LHCN-M2 (cell line): ENCODE measurements at regions not wholly inside any gene's neighbourhood (a gene's known extent, or its start where the extent isn't known, plus 50 kb on each side); places are given as distances from the start of the nearest gene placed in this dataset.

Source experiments
- DNase-seq: peaks from one replicate; pipeline ENCODE4 v3.0.0-alpha.2; 2012; ENCODE audit warnings: low read depth

- peak; percentile 59 for DNase-seq
Observed at GRCh38 chr6:141677598-141678211, 455.0 kb upstream of the GJE1 start.

GRCh38 chr6:141675957-141676356 is 456.8 kb upstream of the GJE1 start:
- peak; percentile 32 for DNase-seq

GRCh38 chr6:141669141-141669540 is 463.6 kb upstream of the GJE1 start:
- DNase-seq: no peak

GRCh38 chr6:141667580-141668309 is 465.0 kb upstream of the GJE1 start:
- DNase-seq: peak; percentile 45

DNA sequence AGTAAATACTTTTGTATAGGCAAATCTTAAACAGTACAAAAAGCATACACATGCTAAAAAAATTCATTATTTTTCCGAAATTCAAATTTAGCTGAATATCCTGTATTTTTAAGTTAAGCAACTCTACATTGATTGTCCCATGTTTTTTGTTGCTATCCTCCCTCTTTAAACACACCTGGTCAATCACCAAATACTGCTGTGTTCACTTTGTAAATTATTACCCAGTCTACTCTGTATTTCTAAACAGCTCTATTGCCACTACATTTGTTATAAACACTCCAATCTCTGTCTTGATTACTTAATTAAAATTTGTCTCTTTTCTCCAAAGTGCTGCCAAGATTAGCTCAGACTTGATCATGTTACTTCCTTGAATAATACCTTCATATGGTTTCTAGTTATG is 466.5 kb upstream of the GJE1 start:
- no peak for DNase-seq

GRCh38 chr6:141664744-141665143 is 468.0 kb upstream of the GJE1 start:
- DNase-seq: no peak

DNA sequence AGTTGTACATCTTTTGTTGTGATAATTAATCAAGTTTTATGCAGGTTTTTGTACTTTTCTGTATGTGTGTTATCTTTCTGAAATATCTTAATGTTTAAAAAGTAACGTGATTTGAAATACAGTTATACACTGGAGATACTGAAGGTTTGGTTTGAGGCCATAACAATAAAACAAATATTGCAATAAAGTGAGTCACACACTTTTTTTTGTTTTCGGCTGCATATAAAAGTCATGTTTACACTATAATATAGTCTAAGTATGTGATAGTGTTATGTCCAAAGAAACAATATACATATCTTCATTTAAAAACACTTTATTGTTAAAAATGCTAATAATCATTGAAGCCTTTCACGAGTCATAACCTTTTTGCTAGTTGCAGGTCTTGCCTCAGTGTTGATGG is 473.1 kb upstream of the GJE1 start:
- no peak for DNase-seq

- no peak for DNase-seq
Observed at GRCh38 chr6:141658696-141659095, 474.0 kb upstream of the GJE1 start.

- no peak for DNase-seq
Observed at GRCh38 chr6:141657812-141658211, 474.9 kb upstream of the GJE1 start.

- no peak for DNase-seq
Observed at GRCh38 chr6:141653590-141653989, 479.1 kb upstream of the GJE1 start.

DNA sequence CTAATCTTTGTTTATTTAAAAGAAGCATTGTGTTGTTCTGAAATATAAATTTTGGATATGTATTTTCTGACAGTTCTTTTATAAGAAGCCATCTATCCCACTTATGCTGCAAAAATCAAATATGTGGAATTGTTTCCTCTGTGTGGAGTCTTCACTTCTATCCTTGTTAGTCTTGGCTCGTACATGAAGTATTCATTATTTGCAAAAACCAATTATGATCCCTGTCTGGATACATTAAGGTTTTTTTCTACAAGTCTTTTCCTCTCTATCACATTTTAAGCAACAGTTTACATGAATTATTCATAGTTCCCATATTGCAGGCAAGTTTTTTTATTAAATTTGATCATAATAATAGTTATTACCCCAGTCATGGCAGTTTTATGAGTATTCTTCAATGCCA is 490.8 kb upstream of the GJE1 start:
- DNase-seq: no peak

- no peak for DNase-seq
Observed at GRCh38 chr6:141641406-141641805, 491.3 kb upstream of the GJE1 start.

DNA sequence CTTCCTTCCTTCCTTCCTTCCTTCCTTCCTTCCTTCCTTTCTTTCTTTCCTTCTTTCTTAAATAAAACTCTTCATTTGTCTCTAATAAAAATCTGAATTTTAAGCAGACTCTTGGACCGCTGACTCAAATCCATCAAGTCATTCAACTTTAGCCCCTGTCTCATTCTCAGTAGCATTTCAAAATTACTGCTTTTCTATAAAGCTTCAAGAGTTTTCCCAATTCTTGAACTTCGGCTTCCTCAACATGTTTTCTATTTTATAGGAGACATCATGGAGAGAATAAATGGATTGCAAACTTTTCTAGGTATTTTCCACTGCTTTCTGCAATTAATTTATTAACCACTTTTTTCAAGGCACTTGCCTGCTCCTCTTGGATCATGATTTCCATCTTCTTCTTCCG is 497.1 kb upstream of the GJE1 start:
- DNase-seq: no peak

- DNase-seq: no peak
Observed at GRCh38 chr6:141634269-141634668, 498.5 kb upstream of the GJE1 start.

DNA sequence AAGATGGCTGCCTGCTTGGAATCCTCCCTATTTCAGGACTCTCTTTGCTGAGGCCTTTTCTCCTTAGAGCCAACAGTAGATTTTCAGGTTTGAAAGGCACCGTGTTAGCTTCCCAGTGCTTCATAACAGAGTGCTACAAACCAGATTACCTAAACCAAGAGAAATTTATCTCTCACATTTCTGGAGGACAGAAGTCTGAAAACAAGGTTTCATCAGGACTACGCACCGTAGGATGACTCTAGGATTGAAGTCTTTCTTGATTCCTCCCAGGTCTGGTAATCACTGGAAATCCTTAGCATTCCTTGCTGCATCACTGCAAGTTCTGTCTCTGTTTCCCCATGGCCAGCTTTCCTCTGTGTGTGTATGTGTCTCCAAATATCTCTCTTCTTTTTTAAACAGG is 508.4 kb upstream of the GJE1 start:
- DNase-seq: no peak

- no peak for DNase-seq
Observed at GRCh38 chr6:141618180-141618581, 514.5 kb upstream of the GJE1 start.

GRCh38 chr6:141610741-141611140 is 522.0 kb upstream of the GJE1 start:
- peak; percentile 8 for DNase-seq

DNA sequence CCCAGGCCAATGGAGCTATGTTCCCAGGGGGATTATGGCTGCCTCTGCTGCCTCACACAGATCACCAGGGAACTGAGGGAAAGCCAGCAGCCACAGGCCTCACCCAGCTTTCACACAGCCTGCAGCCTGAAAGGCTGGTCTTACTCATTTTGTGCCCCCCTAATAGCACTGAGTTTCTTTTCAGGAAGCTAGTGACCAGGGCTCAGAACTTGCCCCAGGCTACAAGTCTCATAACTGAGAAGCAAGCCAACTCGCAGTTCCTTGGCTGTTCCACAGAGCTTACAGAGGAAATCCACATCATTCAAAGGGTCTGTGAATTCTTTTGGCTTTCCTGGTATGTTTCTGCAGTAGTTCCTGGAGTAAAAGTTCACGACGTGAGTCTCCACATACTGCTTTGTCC is 524.8 kb upstream of the GJE1 start:
- no peak for DNase-seq

- peak; percentile 43 for DNase-seq
Observed at GRCh38 chr6:141598487-141598886, 534.2 kb upstream of the GJE1 start.

DNA sequence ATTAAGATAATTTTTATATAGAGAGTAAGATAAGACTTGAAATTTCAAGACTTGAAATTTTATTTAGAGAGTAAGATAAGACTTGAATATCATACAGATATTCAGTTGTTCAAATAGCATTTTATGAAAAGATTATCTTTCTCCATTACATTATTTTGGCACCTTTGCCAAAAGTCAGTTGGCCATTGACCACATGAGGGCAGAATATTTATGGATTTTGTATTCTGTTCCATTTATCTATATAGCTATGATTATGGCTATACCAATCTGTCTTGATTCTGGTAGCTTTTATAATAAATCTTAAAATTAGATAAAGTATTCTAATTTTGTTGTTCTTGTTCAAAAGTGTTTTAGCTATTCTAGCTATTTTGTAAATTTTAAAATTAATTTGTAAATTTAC is 537.9 kb upstream of the GJE1 start:
- no peak for DNase-seq

GRCh38 chr6:141593311-141593710 is 539.4 kb upstream of the GJE1 start:
- no peak for DNase-seq

DNA sequence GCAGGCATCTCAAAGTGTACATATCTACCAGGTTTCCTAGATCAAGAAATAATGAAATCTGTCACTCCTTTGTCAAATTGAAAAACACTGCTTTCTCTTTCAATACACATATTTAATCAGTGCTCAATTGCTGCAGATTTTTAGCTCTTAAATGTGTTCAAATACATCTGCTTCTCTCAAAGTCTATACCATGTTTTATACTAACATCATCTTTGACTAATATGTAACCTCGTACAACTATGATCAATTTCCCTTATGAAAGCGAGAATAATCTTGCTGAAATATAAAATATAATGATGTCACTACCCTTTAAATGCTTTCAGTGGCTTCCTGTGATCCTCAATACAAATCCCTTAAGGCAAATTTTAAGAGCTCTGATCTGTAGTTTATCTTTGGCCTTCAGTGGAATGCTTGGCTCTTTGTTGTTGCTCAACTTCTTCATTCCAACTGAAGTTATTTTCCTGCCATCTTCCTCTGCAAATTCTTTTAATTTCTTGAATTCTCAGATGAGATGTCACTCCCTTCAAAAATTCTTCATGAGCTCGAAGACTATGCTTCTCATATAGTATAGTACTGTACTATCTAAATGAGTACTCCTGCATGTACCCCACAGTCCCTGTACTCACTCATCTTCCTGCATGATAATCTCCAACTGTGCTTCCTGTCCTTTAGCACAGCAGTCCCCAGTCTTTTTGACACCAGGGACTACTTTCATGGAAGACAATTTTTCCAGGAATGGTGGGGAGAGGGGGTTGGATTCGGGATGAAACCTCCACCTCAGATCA is 545.1 kb upstream of the GJE1 start:
- peak; percentile 18 for DNase-seq
